ENCODE measurements at regions not wholly inside any gene's neighbourhood (a gene's known extent, or its start where the extent isn't known, plus 50 kb on each side); places are given as distances from the start of the nearest gene placed in this dataset.

GRCh38 chr18:45462179-45462578 is 153.1 kb upstream of the SLC14A2 start (continued):
- TF ChIP-seq, protein P1, sequence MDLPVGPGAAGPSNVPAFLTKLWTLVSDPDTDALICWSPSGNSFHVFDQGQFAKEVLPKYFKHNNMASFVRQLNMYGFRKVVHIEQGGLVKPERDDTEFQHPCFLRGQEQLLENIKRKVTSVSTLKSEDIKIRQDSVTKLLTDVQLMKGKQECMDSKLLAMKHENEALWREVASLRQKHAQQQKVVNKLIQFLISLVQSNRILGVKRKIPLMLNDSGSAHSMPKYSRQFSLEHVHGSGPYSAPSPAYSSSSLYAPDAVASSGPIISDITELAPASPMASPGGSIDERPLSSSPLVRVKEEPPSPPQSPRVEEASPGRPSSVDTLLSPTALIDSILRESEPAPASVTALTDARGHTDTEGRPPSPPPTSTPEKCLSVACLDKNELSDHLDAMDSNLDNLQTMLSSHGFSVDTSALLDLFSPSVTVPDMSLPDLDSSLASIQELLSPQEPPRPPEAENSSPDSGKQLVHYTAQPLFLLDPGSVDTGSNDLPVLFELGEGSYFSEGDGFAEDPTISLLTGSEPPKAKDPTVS (IDR thresholded peaks at IDR 0.05; ENCODE audit: low read depth, low read length) = no peak
- TF ChIP-seq NR2C1 (IDR thresholded peaks at IDR 0.05) (no peak), SUPT20H (IDR thresholded peaks at IDR 0.05; ENCODE audit: borderline replicate concordance, control insufficient read depth, low read depth, low read length) (no peak), CUX1 (IDR thresholded peaks at IDR 0.05; ENCODE audit: insufficient replicate concordance, low read depth, low read length) (no peak), SMAD1 (IDR thresholded peaks at IDR 0.05; ENCODE audit: low read depth, partially characterized antibody) (no peak), CREM (IDR thresholded peaks at IDR 0.05; ENCODE audit: low read depth) (no peak)
- TF ChIP-seq, protein P2, sequence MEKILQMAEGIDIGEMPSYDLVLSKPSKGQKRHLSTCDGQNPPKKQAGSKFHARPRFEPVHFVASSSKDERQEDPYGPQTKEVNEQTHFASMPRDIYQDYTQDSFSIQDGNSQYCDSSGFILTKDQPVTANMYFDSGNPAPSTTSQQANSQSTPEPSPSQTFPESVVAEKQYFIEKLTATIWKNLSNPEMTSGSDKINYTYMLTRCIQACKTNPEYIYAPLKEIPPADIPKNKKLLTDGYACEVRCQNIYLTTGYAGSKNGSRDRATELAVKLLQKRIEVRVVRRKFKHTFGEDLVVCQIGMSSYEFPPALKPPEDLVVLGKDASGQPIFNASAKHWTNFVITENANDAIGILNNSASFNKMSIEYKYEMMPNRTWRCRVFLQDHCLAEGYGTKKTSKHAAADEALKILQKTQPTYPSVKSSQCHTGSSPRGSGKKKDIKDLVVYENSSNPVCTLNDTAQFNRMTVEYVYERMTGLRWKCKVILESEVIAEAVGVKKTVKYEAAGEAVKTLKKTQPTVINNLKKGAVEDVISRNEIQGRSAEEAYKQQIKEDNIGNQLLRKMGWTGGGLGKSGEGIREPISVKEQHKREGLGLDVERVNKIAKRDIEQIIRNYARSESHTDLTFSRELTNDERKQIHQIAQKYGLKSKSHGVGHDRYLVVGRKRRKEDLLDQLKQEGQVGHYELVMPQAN (conservative IDR thresholded peaks at IDR 0.05) = no peak

Data from GM12878 (cell line).